A549 (cell line): ENCODE measurements at regions not wholly inside any gene's neighbourhood (a gene's known extent, or its start where the extent isn't known, plus 50 kb on each side); places are given as distances from the start of the nearest gene placed in this dataset.

Experiments
- BCL3 ChIP-seq: fragments of >200 bp; sonication (Bioruptor Twin); formaldehyde crosslinking; IDR thresholded peaks from 3 replicates; pipeline ENCODE4 v1.6.1; 2016
- CBX8 ChIP-seq: fragments of 200-600 bp; sonication (generic); IDR thresholded peaks from 2 replicates; pipeline ENCODE4 v1.6.1; 2016
- EHMT2 ChIP-seq: fragments of 200-600 bp; sonication (generic); IDR thresholded peaks from 2 replicates; pipeline ENCODE4 v1.6.1; 2016; ENCODE audit warnings: antibody characterized with exemption, low read depth, mild to moderate bottlenecking, moderate library complexity
- EP300 ChIP-seq, 2 experiments: fragments of >200 bp; sonication (Bioruptor Twin); formaldehyde crosslinking; IDR thresholded peaks; 2 replicates in 1 of 2; 3 replicates in 1 of 2; pipeline ENCODE4 v1.6.1; 2016 to 2017
- JUN ChIP-seq, 2 experiments: fragments of >200 bp; sonication (Bioruptor Twin); formaldehyde crosslinking; IDR thresholded peaks; 2 replicates in 1 of 2; 3 replicates in 1 of 2; pipeline ENCODE4 v1.6.1; 2016 to 2017
- MAX ChIP-seq: IDR thresholded peaks from 2 replicates; pipeline ENCODE4 v1.6.1; 2012
- MYC ChIP-seq: IDR thresholded peaks from 2 replicates; pipeline ENCODE4 v1.6.1; 2012; ENCODE audit warnings: mild to moderate bottlenecking, inconsistent platforms, low read length, improper control_type of control experiment, borderline replicate concordance
- RCOR1 ChIP-seq: fragments of 150-350 bp; IDR thresholded peaks from 2 replicates; pipeline ENCODE4 v1.6.1; 2014; ENCODE audit warnings: antibody characterized with exemption, low read length, low read depth
- RFX5 ChIP-seq: fragments of 450-650 bp; IDR thresholded peaks from 2 replicates; pipeline ENCODE4 v1.7.1; 2014; ENCODE audit warnings: antibody characterized with exemption, mild to moderate bottlenecking, moderate library complexity
- SMC3 ChIP-seq: fragments of >200 bp; sonication (Bioruptor Twin); formaldehyde crosslinking; IDR thresholded peaks from 3 replicates; pipeline ENCODE4 v1.6.1; 2018; ENCODE audit warnings: inconsistent platforms
- TF ChIP-seq, protein P1 (sequence below): fragments of >200 bp; sonication (Bioruptor Twin); formaldehyde crosslinking; IDR thresholded peaks from 3 replicates; pipeline ENCODE4 v1.5.1; 2016

- TF ChIP-seq EHMT2 = no peak
- TF ChIP-seq, protein P1, sequence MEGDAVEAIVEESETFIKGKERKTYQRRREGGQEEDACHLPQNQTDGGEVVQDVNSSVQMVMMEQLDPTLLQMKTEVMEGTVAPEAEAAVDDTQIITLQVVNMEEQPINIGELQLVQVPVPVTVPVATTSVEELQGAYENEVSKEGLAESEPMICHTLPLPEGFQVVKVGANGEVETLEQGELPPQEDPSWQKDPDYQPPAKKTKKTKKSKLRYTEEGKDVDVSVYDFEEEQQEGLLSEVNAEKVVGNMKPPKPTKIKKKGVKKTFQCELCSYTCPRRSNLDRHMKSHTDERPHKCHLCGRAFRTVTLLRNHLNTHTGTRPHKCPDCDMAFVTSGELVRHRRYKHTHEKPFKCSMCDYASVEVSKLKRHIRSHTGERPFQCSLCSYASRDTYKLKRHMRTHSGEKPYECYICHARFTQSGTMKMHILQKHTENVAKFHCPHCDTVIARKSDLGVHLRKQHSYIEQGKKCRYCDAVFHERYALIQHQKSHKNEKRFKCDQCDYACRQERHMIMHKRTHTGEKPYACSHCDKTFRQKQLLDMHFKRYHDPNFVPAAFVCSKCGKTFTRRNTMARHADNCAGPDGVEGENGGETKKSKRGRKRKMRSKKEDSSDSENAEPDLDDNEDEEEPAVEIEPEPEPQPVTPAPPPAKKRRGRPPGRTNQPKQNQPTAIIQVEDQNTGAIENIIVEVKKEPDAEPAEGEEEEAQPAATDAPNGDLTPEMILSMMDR = no peak
- TF ChIP-seq RFX5 = no peak
- TF ChIP-seq MYC = no peak
- TF ChIP-seq MAX = no peak
- TF ChIP-seq JUN (IDR thresholded peaks at IDR 0.05) = no peak
- no peak for TF ChIP-seq SMC3
- TF ChIP-seq BCL3 = no peak
- no peak for TF ChIP-seq EP300 (IDR thresholded peaks at IDR 0.05)
- no peak for TF ChIP-seq RCOR1
- no peak for TF ChIP-seq CBX8
Measured at GRCh38 chr3:193998628-193999195, 137.2 kb upstream of the HES1 start.
